ENCODE measurements at regions not wholly inside any gene's neighbourhood (a gene's known extent, or its start where the extent isn't known, plus 50 kb on each side); places are given as distances from the start of the nearest gene placed in this dataset.

DNA sequence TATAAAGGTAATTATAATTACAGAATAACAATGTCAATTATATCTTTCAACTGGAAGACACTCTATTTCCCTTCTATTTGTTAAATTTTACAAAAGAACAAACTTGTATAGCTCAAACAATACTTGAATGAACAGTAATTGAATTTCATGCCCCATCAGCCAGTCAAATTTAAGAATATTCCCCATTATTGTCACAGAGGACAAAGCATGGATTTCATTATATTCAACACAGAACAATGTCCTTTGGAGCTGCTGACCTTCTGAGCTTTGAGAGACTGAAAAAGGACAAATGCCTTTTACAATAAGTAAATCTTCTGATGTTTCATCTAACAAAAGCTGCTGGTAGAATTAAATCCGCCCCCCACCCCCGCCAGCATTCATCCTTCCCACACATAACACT, 187.5 kb upstream of the MC4R start:
- TF ChIP-seq CTCF (IDR thresholded peaks at IDR 0.05; ENCODE audit: control insufficient read depth, insufficient read depth, low read depth, low read length, missing control alignments): no peak
- H3K4me3 ChIP-seq (ENCODE audit: control insufficient read depth, low read depth, low read length): no peak overlapping the region
- no peak for DNase-seq (ENCODE audit: low read depth)

GRCh38 chr18:60563082-60563481, 190.5 kb upstream of the MC4R start:
- no peak overlapping the region for H3K4me3 ChIP-seq (ENCODE audit: control insufficient read depth, low read depth, low read length)
- TF ChIP-seq CTCF (IDR thresholded peaks at IDR 0.05; ENCODE audit: control insufficient read depth, insufficient read depth, low read depth, low read length, missing control alignments): no peak
- DNase-seq (ENCODE audit: low read depth): no peak

DNA sequence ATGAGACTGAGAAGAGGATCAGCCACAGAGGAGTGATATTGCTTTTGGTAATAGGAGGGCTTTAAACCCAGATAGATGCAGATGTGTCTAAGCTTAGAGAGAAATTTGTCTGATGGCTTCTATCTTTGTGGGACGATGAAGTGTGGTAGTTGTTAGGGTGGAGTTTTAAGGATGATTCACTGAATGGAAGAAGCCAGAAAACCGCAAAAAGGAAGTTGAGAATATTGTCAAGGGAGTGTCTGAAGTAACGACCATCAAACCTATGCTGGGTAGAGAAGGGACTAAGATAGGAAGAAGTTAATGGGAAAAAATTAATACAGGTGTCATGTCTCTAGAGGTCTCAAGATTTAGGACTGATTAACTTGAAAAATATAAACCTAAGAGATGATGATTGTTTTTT, 195.6 kb upstream of the MC4R start:
- DNase-seq (ENCODE audit: low read depth): no peak
- H3K4me3 ChIP-seq (ENCODE audit: control insufficient read depth, low read depth, low read length): no peak overlapping the region
- no peak for TF ChIP-seq CTCF (IDR thresholded peaks at IDR 0.05; ENCODE audit: control insufficient read depth, insufficient read depth, low read depth, low read length, missing control alignments)

DNA sequence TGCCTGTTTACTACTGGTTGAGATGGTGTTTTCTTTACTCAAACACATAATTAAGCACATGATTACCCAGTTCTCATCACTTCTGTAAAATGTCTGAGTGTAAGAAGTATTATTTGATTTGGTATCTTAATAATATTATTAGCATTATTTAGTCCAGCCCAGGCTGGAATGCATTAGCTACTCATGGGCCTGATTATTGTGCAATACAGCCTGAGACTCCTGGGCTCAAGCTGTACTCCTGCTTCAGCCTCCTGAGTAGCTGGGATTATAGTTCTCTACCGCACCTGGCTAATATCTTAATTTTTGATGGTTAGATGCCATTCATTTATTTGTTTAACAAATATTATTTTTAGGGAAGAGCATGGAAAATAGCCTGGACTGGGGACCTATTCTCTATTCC, 197.6 kb upstream of the MC4R start:
- no peak for DNase-seq (ENCODE audit: low read depth)
- no peak overlapping the region for H3K4me3 ChIP-seq (ENCODE audit: control insufficient read depth, low read depth, low read length)
- TF ChIP-seq CTCF (IDR thresholded peaks at IDR 0.05; ENCODE audit: control insufficient read depth, insufficient read depth, low read depth, low read length, missing control alignments): no peak

DNA sequence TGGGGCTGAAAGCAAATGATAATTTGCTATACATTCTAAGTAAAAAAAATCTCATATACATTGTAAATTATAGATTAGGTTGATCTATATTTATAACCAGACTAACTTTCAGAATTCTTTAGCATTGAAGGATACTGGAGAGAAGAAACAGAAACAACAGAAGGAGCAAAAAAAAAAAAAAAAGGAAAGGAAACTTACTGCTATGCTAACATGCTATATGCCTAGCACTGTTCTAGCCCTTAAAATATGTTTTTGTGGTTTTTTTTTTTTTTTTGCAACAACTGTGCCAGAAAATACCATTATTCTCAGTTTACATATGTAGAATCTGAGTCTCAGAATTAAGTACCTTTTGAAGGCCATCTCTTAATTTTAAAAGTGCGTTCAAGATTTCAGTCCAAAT, 204.9 kb upstream of the MC4R start:
- no peak overlapping the region for H3K4me3 ChIP-seq (ENCODE audit: control insufficient read depth, low read depth, low read length)
- DNase-seq (ENCODE audit: low read depth): no peak
- TF ChIP-seq CTCF (IDR thresholded peaks at IDR 0.05; ENCODE audit: control insufficient read depth, insufficient read depth, low read depth, low read length, missing control alignments): no peak

- H3K4me3 ChIP-seq (ENCODE audit: control insufficient read depth, low read depth, low read length): no peak overlapping the region
- no peak for DNase-seq (ENCODE audit: low read depth)
- TF ChIP-seq CTCF (IDR thresholded peaks at IDR 0.05; ENCODE audit: control insufficient read depth, insufficient read depth, low read depth, low read length, missing control alignments): no peak
These were observed 213.1 kb upstream of the MC4R start for GRCh38 chr18:60585670-60586069.

DNA sequence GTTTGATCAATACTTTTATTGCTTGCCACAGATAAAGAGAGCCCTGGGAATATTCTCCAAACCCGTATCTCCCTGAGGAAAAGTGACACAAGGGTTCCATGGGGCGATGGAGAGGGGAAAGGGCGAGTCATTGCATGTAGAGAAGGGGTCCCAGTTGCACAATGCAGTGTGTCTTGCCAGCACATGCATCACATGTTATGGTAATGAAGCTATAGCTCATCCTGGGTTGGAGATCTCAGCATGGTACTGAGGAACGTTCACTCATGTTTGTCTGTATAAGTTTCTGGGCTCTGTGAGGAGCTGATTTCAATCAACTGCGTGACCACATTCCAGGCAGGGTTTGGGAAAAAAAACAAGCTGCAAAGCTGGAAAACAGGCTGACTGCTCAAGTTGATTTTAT, 220.7 kb upstream of the MC4R start:
- no peak overlapping the region for H3K4me3 ChIP-seq (ENCODE audit: control insufficient read depth, low read depth, low read length)
- no peak for TF ChIP-seq CTCF (IDR thresholded peaks at IDR 0.05; ENCODE audit: control insufficient read depth, insufficient read depth, low read depth, low read length, missing control alignments)
- no peak for DNase-seq (ENCODE audit: low read depth)

Measured in AG09309 (cell line).